ENCODE measurements at regions not wholly inside any gene's neighbourhood (a gene's known extent, or its start where the extent isn't known, plus 50 kb on each side); places are given as distances from the start of the nearest gene placed in this dataset.

GRCh38 chr1:14282707-14283106 lies 315.8 kb upstream of the KAZN start:
- TF ChIP-seq, protein P1, sequence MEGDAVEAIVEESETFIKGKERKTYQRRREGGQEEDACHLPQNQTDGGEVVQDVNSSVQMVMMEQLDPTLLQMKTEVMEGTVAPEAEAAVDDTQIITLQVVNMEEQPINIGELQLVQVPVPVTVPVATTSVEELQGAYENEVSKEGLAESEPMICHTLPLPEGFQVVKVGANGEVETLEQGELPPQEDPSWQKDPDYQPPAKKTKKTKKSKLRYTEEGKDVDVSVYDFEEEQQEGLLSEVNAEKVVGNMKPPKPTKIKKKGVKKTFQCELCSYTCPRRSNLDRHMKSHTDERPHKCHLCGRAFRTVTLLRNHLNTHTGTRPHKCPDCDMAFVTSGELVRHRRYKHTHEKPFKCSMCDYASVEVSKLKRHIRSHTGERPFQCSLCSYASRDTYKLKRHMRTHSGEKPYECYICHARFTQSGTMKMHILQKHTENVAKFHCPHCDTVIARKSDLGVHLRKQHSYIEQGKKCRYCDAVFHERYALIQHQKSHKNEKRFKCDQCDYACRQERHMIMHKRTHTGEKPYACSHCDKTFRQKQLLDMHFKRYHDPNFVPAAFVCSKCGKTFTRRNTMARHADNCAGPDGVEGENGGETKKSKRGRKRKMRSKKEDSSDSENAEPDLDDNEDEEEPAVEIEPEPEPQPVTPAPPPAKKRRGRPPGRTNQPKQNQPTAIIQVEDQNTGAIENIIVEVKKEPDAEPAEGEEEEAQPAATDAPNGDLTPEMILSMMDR (IDR thresholded peaks at IDR 0.05) = no peak
- TF ChIP-seq MYC (IDR thresholded peaks at IDR 0.05; ENCODE audit: borderline replicate concordance, low read length) = no peak
- TF ChIP-seq JUNB (IDR thresholded peaks at IDR 0.05) = no peak
- no peak for TF ChIP-seq E2F6 (IDR thresholded peaks at IDR 0.05; ENCODE audit: borderline replicate concordance, low read depth)
- TF ChIP-seq CEBPB (IDR thresholded peaks at IDR 0.05) = no peak
- TF ChIP-seq FOSL2 (IDR thresholded peaks at IDR 0.05) = no peak
- no peak for TF ChIP-seq FOSL2 (CRISPR knock-in tag; IDR thresholded peaks at IDR 0.05)
- TF ChIP-seq EP300 (IDR thresholded peaks at IDR 0.05) = no peak
